ENCODE measurements at regions not wholly inside any gene's neighbourhood (a gene's known extent, or its start where the extent isn't known, plus 50 kb on each side); places are given as distances from the start of the nearest gene placed in this dataset.
A peak's percentile ranks its signal among the peaks of the same experiment; 100 is the strongest.

DNA sequence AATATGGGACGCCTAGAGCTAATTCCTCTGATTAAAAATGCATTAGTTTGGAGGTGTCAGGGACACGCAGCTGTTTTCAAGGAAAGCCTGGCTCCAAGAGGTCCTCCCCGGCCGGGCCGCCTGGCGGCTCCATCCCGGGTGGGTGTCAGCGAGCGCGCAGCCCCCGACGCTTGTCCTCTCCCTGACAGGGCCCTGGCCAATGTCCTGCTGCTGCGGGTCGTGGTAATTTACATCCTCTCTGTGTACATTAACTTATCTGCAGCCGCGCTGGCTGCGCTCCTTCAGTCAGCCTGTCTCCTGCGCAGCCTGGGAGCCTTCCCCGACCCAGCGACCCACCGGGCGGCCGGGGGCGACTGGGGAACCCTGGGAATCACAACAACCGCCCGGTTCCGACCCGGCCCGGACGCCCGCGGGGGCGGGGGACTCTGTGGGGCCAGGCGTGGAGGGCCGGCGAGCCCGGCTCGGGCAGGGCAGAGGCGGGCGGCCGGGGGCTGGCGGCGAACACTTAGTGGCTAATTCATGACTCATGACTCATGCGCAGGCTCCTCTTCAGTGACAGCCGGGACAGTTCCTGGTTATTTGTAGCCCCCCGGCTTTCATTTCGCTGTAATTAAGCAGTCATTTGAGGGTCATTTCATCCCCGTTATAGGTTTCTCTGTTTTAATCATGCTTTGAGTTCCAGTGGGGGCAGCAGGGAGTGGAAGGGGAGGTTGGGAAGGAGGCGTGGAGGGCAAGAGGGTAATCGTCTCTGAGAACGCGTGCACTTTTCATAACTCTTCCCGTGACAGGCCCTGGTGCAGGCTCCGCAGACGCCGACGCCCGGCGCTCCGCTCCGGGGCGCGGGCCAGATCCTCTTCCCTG, 141.9 kb upstream of the CTAGE1 start:
- peaks cover 8 to 22% (median 10%) of the 10 kb centered on the region in 3 donors for H3K4me1 ChIP-seq
- DNase-seq, result no peak
- H3K36me3 ChIP-seq, result no peaks in the 10 kb centered on the region
- intact Hi-C loops (cut with DNase I), result loop anchor here (10.0 kb wide), 3 partner anchors 55 to 665 kb away; no protein-coding TSS in a partner anchor
- peak overlapping the region; percentile 38 to 79 (median 48) for H3K4me3 ChIP-seq
- peaks cover 0 to 65% (median 0%) of the 10 kb centered on the region in 4 donors for H3K27me3 ChIP-seq
- H3K9me3 ChIP-seq, result no peaks in the 10 kb centered on the region
- H3K27ac ChIP-seq, result peak overlapping the region; percentile 44 to 86 (median 77)
- WGBS, 2 donors, result 6 to 8% methylated on average over 26 to 32 of the region's 63 CpGs
- no peak for TF ChIP-seq POLR2A (IDR thresholded peaks at IDR 0.05)
- TF ChIP-seq, protein P1, sequence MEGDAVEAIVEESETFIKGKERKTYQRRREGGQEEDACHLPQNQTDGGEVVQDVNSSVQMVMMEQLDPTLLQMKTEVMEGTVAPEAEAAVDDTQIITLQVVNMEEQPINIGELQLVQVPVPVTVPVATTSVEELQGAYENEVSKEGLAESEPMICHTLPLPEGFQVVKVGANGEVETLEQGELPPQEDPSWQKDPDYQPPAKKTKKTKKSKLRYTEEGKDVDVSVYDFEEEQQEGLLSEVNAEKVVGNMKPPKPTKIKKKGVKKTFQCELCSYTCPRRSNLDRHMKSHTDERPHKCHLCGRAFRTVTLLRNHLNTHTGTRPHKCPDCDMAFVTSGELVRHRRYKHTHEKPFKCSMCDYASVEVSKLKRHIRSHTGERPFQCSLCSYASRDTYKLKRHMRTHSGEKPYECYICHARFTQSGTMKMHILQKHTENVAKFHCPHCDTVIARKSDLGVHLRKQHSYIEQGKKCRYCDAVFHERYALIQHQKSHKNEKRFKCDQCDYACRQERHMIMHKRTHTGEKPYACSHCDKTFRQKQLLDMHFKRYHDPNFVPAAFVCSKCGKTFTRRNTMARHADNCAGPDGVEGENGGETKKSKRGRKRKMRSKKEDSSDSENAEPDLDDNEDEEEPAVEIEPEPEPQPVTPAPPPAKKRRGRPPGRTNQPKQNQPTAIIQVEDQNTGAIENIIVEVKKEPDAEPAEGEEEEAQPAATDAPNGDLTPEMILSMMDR (IDR thresholded peaks at IDR 0.05), result peak in 3 of 6 experiments; percentile 16 to 38 (median 23)

- H3K27me3 ChIP-seq, result peaks cover 0 to 68% (median 0%) of the 10 kb centered on the region in 4 donors
- peak overlapping the region; percentile 38 to 79 (median 48) for H3K4me3 ChIP-seq
- peaks cover 8 to 22% (median 10%) of the 10 kb centered on the region in 3 donors for H3K4me1 ChIP-seq
- TF ChIP-seq, protein P1 (IDR thresholded peaks at IDR 0.05), result no peak
- TF ChIP-seq POLR2A (IDR thresholded peaks at IDR 0.05), result no peak
- no peaks in the 10 kb centered on the region for H3K36me3 ChIP-seq
- WGBS, 2 donors, result 25 to 33% methylated on average over 8 of the region's 8 CpGs
- peak overlapping the region in 3 of 4 donors; percentile 69 to 86 (median 85) for H3K27ac ChIP-seq
- intact Hi-C loops (cut with DNase I), result loop anchor here (10.0 kb wide), 1 partner anchor 665 kb away; no protein-coding TSS in a partner anchor
- H3K9me3 ChIP-seq, result no peaks in the 10 kb centered on the region
- DNase-seq, result no peak
These were observed 142.5 kb upstream of the CTAGE1 start for GRCh38 chr18:22560275-22560610.

- no peak overlapping the region for H3K27ac ChIP-seq
- intact Hi-C loops (cut with DNase I), result loop anchor here (10.0 kb wide), 1 partner anchor 666 kb away; no protein-coding TSS in a partner anchor
- TF ChIP-seq, protein P1 (IDR thresholded peaks at IDR 0.05), result no peak
- TF ChIP-seq POLR2A (IDR thresholded peaks at IDR 0.05), result no peak
- WGBS, 2 donors, result 73 to 84% methylated on average over 1 of the region's 1 CpG
- peaks cover 0 to 73% (median 0%) of the 10 kb centered on the region in 4 donors for H3K27me3 ChIP-seq
- H3K4me1 ChIP-seq, result peaks cover 8 to 22% (median 10%) of the 10 kb centered on the region in 3 donors
- no peak for DNase-seq
- no peaks in the 10 kb centered on the region for H3K36me3 ChIP-seq
- H3K4me3 ChIP-seq, result no peak overlapping the region
- H3K9me3 ChIP-seq, result no peaks in the 10 kb centered on the region
These were observed 143.1 kb upstream of the CTAGE1 start for GRCh38 chr18:22560797-22561196.

DNA sequence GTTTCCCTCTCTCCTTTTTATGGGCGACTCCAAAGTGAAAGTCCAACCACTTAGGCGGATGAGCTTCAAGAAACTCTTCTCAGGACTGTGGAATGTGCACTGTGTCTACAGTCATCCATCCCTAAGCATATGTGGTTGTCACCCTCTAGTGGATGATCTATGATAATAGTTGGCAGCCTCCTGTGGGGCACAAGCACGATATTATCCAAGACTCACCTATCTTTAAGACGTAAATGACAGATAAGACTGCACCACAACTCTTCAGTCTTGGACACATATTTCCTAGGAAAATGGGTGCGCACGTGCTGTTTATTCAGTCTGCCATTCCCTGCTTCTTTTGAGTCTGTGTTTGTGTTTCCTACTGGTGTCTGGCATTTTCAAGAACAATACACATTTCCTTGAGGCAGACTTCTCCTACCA, 145.5 kb upstream of the CTAGE1 start:
- TF ChIP-seq, protein P1 (IDR thresholded peaks at IDR 0.05), result peak; percentile 20 to 87 (median 72)
- TF ChIP-seq POLR2A (IDR thresholded peaks at IDR 0.05), result no peak
- Histone ChIP-seq H3K4me3 (no peak overlapping the region), H3K4me1 (peaks cover 8 to 22% (median 10%) of the 10 kb centered on the region in 3 donors), H3K27me3 (peaks cover 0 to 92% (median 0%) of the 10 kb centered on the region in 4 donors), H3K9me3 (no peaks in the 10 kb centered on the region), H3K27ac (no peak overlapping the region), H3K36me3 (no peaks in the 10 kb centered on the region)
- 1 to 6% methylated on average over 6 of the region's 6 CpGs for WGBS, 2 donors
- intact Hi-C loops (cut with DNase I), result loop anchor here (10.0 kb wide), 1 partner anchor 668 kb away; no protein-coding TSS in a partner anchor
- DNase-seq, result no peak

DNA sequence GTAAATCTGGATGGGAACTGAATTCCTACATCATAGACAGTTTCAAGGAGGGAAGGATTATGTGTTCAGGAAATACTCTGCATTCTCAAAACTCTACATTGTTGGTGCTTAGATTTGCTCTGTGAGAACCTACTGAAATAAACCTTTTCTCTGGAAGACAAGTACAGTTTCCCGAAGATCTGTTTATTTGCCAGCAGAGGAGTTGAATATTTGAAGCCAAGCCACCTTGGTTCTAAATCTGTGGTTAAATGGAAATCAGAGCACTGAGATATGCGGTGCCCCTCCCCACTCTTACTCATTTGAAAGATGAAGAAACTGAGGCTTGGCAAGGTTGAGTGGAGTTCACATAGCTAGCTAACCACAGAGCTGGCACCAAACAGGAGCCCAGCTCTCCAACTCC, 146.3 kb upstream of the CTAGE1 start:
- H3K4me1 ChIP-seq, result peaks cover 7 to 18% (median 8%) of the 10 kb centered on the region in 3 donors
- H3K27me3 ChIP-seq, result peaks cover 0 to 90% (median 0%) of the 10 kb centered on the region in 4 donors
- TF ChIP-seq, protein P1 (IDR thresholded peaks at IDR 0.05), result no peak
- TF ChIP-seq POLR2A (IDR thresholded peaks at IDR 0.05), result no peak
- intact Hi-C loops (cut with DNase I), result loop anchor here (10.0 kb wide), 1 partner anchor 669 kb away; no protein-coding TSS in a partner anchor
- whole genome bisulfite sequencing, 2 donors, result 62 to 69% methylated on average over 2 of the region's 2 CpGs
- no peaks in the 10 kb centered on the region for H3K36me3 ChIP-seq
- H3K9me3 ChIP-seq, result no peaks in the 10 kb centered on the region
- H3K27ac ChIP-seq, result no peak overlapping the region
- DNase-seq, result no peak
- H3K4me3 ChIP-seq, result no peak overlapping the region

All from esophagus squamous epithelium (tissue), 5 donors.